ENCODE measurements at regions not wholly inside any gene's neighbourhood (a gene's known extent, or its start where the extent isn't known, plus 50 kb on each side); places are given as distances from the start of the nearest gene placed in this dataset.

DNA sequence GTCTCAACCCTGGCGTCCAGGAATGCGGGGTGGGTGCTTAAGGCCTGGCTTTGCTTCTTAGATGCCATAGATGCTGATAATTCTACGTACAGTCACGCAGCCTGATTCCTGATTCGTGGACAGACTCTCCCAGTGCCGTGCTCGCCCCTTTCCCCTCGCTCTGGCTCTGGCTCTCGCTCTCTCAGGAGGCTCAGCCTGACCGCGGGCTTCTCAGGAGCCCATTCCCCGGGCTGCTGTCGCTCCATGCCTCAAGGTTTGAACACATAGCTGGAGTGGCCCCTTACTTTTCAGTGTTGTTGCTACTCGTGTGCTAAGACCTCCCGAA, 59.2 kb upstream of the ZC4H2 start:
- H3K9me3 ChIP-seq (replicated peaks; ENCODE audit: control insufficient read depth, low read depth, low read length) = no peaks in the 10 kb centered on the region
- H3K27ac ChIP-seq (ENCODE audit: low read length) = peak overlapping the region; percentile 81
- H3K27me3 ChIP-seq (ENCODE audit: control insufficient read depth, insufficient read depth, low read length) = no peaks in the 10 kb centered on the region
- H3K4me1 ChIP-seq (ENCODE audit: control insufficient read depth, insufficient read depth, low read length) = no peaks in the 10 kb centered on the region
- H3K36me3 ChIP-seq (ENCODE audit: control insufficient read depth, insufficient read depth, low read length) = no peaks in the 10 kb centered on the region
- DNase-seq = no peak
- WGBS (ENCODE audit: insufficient coverage) = 26% methylated on average over 13 of the region's 15 CpGs
- H3K4me3 ChIP-seq (ENCODE audit: low read length) = peak overlapping the region; percentile 62

DNA sequence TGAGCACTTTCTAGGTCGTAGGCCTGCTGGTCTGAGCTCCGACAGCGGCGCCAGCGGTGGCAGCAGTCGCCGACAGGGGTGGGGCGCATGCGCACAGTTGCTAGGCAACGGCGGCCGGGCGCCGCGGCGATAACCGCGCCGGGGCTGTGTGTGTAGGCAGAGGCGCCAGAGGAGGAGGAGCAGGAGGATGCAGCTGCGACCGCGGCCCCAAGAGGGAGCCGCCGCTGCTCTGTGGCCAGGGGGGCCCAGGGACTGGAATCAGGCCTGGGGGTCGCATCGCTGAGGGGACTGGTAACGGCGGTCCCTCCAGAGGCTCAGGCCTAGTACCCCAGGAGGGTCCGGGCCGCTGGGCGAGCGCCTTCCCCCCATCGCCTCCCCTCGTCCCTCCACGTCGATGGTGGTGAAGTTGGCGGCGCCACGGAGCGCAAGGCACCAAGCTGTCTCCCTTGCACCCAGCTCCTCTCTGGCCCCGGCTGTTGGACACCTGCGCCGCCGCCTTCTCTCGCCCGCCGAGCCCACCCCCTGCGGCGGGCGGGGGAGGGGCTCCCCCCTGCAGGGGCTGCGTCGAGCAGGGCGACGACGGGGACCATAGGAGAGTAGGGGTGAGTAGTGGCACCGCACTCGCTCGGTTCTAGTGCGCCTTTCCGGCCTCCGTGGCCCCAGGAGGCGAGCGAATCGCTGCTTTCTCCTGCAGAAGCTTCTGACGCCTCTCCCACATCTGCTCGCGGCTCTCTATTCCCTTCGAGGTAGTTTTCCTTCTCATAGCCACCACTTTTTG, 58.6 kb upstream of the ZC4H2 start, which contains the start of gene ZC3H12B:
ZC3H12B (plus strand) TSS at position 159 of the 778 bp plus-strand sequence.
- Histone ChIP-seq H3K9me3 (replicated peaks; ENCODE audit: control insufficient read depth, low read depth, low read length) (no peaks in the 10 kb centered on the region), H3K27me3 (ENCODE audit: control insufficient read depth, insufficient read depth, low read length) (no peaks in the 10 kb centered on the region), H3K4me3 (ENCODE audit: low read length) (peak within 1 kb of the TSS; percentile 62), H3K27ac (ENCODE audit: low read length) (peak within 1 kb of the TSS; percentile 81), H3K4me1 (ENCODE audit: control insufficient read depth, insufficient read depth, low read length) (no peaks in the 10 kb centered on the region), H3K36me3 (ENCODE audit: control insufficient read depth, insufficient read depth, low read length) (no peaks in the 10 kb centered on the region)
- DNase-seq = peak; percentile 90
- WGBS (ENCODE audit: insufficient coverage) = 32% methylated on average over 63 of the region's 69 CpGs

DNA sequence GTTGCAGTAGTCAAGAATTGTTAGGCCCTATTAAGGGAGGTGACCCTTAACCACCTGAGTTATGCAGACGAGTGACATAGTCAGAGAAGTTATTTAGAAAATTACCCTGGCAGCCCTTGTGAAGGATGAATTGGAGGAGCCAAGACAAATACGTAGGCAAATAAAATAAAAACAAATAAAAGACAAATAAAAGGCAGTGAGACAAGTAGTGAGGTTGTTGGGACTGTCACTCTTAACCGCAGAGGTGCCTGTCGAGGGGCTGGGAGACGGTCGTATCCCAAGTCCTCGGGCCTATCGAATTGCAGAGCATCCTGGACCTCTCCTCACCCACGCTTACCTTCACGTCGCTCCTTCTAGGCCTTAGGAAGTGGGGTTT, 58.0 kb upstream of the ZC4H2 start:
- H3K27me3 ChIP-seq (ENCODE audit: control insufficient read depth, insufficient read depth, low read length) = no peaks in the 10 kb centered on the region
- WGBS (ENCODE audit: insufficient coverage) = 34% methylated on average over 5 of the region's 11 CpGs
- H3K27ac ChIP-seq (ENCODE audit: low read length) = peak overlapping the region; percentile 55
- DNase-seq = no peak
- H3K36me3 ChIP-seq (ENCODE audit: control insufficient read depth, insufficient read depth, low read length) = no peaks in the 10 kb centered on the region
- no peaks in the 10 kb centered on the region for H3K4me1 ChIP-seq (ENCODE audit: control insufficient read depth, insufficient read depth, low read length)
- H3K9me3 ChIP-seq (replicated peaks; ENCODE audit: control insufficient read depth, low read depth, low read length) = no peaks in the 10 kb centered on the region
- peak overlapping the region; percentile 62 for H3K4me3 ChIP-seq (ENCODE audit: low read length)
